WTC11 (cell line): ENCODE measurements at regions not wholly inside any gene's neighbourhood (a gene's known extent, or its start where the extent isn't known, plus 50 kb on each side); places are given as distances from the start of the nearest gene placed in this dataset.

Source experiments
- ATAC-seq: fragments of 200-7000 bp; cut with Tn5 transposase; 2 replicates; pipeline ENCODE4 v1.10.0; 2021; ENCODE audit warnings: mild to moderate bottlenecking, moderate library complexity
- CTCF ChIA-PET: fragments of 300-600 bp; sonication (Branson Sonifier 250); formaldehyde crosslinking; loops from one replicate; lab custom pipeline; 2021; ENCODE audit warnings: antibody characterized with exemption; lab: Charles Lee
- POLR2A ChIA-PET: fragments of 350-600 bp; sonication (Branson Sonifier 250); formaldehyde crosslinking; loops from one replicate; lab custom pipeline; 2021; ENCODE audit warnings: antibody characterized with exemption; lab: Charles Lee
- DNase-seq: peaks from one replicate; pipeline ENCODE4 v3.0.0; 2021; ENCODE audit warnings: low spot score
- H3K27ac Mint-ChIP-seq: 2 replicates; pipeline ENCODE4 v1.8.0; 2021; ENCODE audit warnings: mixed read lengths
- H3K27me3 Mint-ChIP-seq: 2 replicates; pipeline ENCODE4 v1.8.0; 2021; ENCODE audit warnings: low read depth, mild to moderate bottlenecking, moderate library complexity, mixed read lengths
- H3K36me3 Mint-ChIP-seq: 2 replicates; pipeline ENCODE4 v1.8.0; 2021; ENCODE audit warnings: mixed read lengths
- H3K4me1 Mint-ChIP-seq: 2 replicates; pipeline ENCODE4 v1.8.0; 2022; ENCODE audit warnings: mixed read lengths
- H3K4me3 Mint-ChIP-seq: 2 replicates; pipeline ENCODE4 v1.8.0; 2021; ENCODE audit warnings: mild to moderate bottlenecking, moderate library complexity, mixed read lengths
- H3K9me3 Mint-ChIP-seq: 2 replicates; pipeline ENCODE4 v1.8.0; 2021; ENCODE audit warnings: mixed read lengths
- CBFB ChIP-seq: sonication (generic); formaldehyde crosslinking; IDR thresholded peaks from 2 replicates; pipeline ENCODE4 v1.8.1; 2022; ENCODE audit warnings: mild to moderate bottlenecking, low read depth, missing genetic modification reagents
- GRHL2 ChIP-seq: fragments of 250-450 bp; sonication (Bioruptor Pico); IDR thresholded peaks from 2 replicates; pipeline ENCODE4 v1.8.0; 2022; ENCODE audit warnings: mild to moderate bottlenecking, moderate library complexity; ENCODE audit not compliant: insufficient replicate concordance, severe bottlenecking
- MYBL2 ChIP-seq: sonication (generic); formaldehyde crosslinking; IDR thresholded peaks from 2 replicates; pipeline ENCODE4 v1.8.1; 2023; ENCODE audit warnings: mild to moderate bottlenecking, moderate library complexity, missing genetic modification reagents
- SMAD3 ChIP-seq: sonication (generic); formaldehyde crosslinking; IDR thresholded peaks from 2 replicates; pipeline ENCODE4 v1.8.0; 2022; ENCODE audit warnings: missing genetic modification reagents, mild to moderate bottlenecking, borderline replicate concordance
- SMAD4 ChIP-seq: sonication (generic); formaldehyde crosslinking; IDR thresholded peaks from 2 replicates; pipeline ENCODE4 v1.8.0; 2022; ENCODE audit warnings: mild to moderate bottlenecking, missing genetic modification reagents
- SOX15 ChIP-seq: fragments of 250-450 bp; sonication (Bioruptor Pico); IDR thresholded peaks from 2 replicates; pipeline ENCODE4 v1.9.0; 2021; ENCODE audit warnings: mild to moderate bottlenecking
- TCF7 ChIP-seq: sonication (generic); formaldehyde crosslinking; IDR thresholded peaks from 2 replicates; pipeline ENCODE4 v1.8.0; 2022; ENCODE audit warnings: mild to moderate bottlenecking, low read depth, missing genetic modification reagents, moderate library complexity
- TEAD1 ChIP-seq: sonication (generic); formaldehyde crosslinking; IDR thresholded peaks from 2 replicates; pipeline ENCODE4 v1.8.0; 2022; ENCODE audit warnings: mild to moderate bottlenecking, missing genetic modification reagents
- ZBTB21 ChIP-seq: sonication (generic); formaldehyde crosslinking; IDR thresholded peaks from 2 replicates; pipeline ENCODE4 v1.8.1; 2023; ENCODE audit warnings: mild to moderate bottlenecking, missing genetic modification reagents, borderline replicate concordance
- ZNF232 ChIP-seq: sonication (generic); formaldehyde crosslinking; IDR thresholded peaks from 2 replicates; pipeline ENCODE4 v1.8.0; 2022; ENCODE audit warnings: mild to moderate bottlenecking, missing genetic modification reagents
- ZNF263 ChIP-seq: sonication (generic); formaldehyde crosslinking; IDR thresholded peaks from 2 replicates; pipeline ENCODE4 v1.8.1; 2022; ENCODE audit warnings: low read depth, mild to moderate bottlenecking, moderate library complexity, missing genetic modification reagents
- ZNF423 ChIP-seq: fragments of 250-450 bp; sonication (Bioruptor Pico); IDR thresholded peaks from 2 replicates; pipeline ENCODE4 v2.1.2; 2022; ENCODE audit warnings: mild to moderate bottlenecking, moderate library complexity
- TF ChIP-seq, protein P1 (sequence below): sonication (generic); formaldehyde crosslinking; IDR thresholded peaks from 2 replicates; pipeline ENCODE4 v1.8.0; 2022; ENCODE audit warnings: mild to moderate bottlenecking, missing genetic modification reagents
- TF ChIP-seq, protein P2 (sequence below): fragments of 250-450 bp; sonication (Bioruptor Pico); IDR thresholded peaks from 2 replicates; pipeline ENCODE4 v1.9.0; 2021; ENCODE audit warnings: mild to moderate bottlenecking
- TF ChIP-seq, protein P3 (sequence below): sonication (generic); formaldehyde crosslinking; IDR thresholded peaks from 2 replicates; pipeline ENCODE4 v1.8.1; 2022; ENCODE audit warnings: missing genetic modification reagents, borderline replicate concordance
- TF ChIP-seq, protein P4 (sequence below): sonication (generic); formaldehyde crosslinking; conservative IDR thresholded peaks from 2 replicates; pipeline ENCODE4 v1.8.1; 2022; ENCODE audit warnings: mild to moderate bottlenecking, missing genetic modification reagents
- TF ChIP-seq, protein P5 (sequence below): sonication (generic); formaldehyde crosslinking; IDR thresholded peaks from 2 replicates; pipeline ENCODE4 v1.8.1; 2023; ENCODE audit warnings: mild to moderate bottlenecking, moderate library complexity, missing genetic modification reagents
- TF ChIP-seq, protein P6 (sequence below): sonication (generic); formaldehyde crosslinking; IDR thresholded peaks from 2 replicates; pipeline ENCODE4 v1.8.1; 2022; ENCODE audit warnings: mild to moderate bottlenecking, missing genetic modification reagents, moderate library complexity, borderline replicate concordance
- TF ChIP-seq, protein P7 (sequence below): fragments of 250-450 bp; sonication (Bioruptor Pico); conservative IDR thresholded peaks from 2 replicates; pipeline ENCODE4 v1.9.0; 2021; ENCODE audit warnings: mild to moderate bottlenecking

DNA sequence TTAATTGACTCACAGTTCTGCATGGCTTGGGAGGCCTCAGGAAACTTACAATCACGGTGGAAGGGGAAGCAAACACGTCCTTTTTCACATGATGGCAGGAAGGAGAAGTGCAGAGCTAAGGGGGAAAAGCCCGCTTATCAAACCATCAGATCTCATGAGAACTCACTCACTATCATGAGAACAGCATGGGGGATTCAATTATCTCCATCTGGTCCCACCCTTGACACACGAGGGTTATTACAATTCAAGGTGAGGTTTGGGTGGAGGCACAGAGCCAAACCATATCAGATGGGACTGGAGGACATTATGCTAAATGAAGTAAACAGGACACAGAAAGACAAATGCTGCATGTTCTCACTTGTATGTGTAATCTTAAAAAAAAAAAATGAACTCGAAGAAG, 141.4 kb upstream of the HABP2 start:
- H3K9me3 Mint-ChIP-seq = peaks cover 11% of the 10 kb centered on the region; the same call in 1 of the 2 replicates
- no peak for TF ChIP-seq TEAD1 (CRISPR knock-in tag)
- TF ChIP-seq MYBL2 (CRISPR knock-in tag) = no peak
- TF ChIP-seq, protein P1, sequence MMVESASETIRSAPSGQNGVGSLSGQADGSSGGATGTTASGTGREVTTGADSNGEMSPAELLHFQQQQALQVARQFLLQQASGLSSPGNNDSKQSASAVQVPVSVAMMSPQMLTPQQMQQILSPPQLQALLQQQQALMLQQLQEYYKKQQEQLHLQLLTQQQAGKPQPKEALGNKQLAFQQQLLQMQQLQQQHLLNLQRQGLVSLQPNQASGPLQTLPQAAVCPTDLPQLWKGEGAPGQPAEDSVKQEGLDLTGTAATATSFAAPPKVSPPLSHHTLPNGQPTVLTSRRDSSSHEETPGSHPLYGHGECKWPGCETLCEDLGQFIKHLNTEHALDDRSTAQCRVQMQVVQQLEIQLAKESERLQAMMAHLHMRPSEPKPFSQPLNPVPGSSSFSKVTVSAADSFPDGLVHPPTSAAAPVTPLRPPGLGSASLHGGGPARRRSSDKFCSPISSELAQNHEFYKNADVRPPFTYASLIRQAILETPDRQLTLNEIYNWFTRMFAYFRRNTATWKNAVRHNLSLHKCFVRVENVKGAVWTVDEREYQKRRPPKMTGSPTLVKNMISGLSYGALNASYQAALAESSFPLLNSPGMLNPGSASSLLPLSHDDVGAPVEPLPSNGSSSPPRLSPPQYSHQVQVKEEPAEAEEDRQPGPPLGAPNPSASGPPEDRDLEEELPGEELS (CRISPR knock-in tag) = no peak
- TF ChIP-seq CBFB (CRISPR knock-in tag) = no peak
- TF ChIP-seq SOX15 = no peak
- TF ChIP-seq TCF7 = no peak
- no peak for TF ChIP-seq ZBTB21
- TF ChIP-seq, protein P2, sequence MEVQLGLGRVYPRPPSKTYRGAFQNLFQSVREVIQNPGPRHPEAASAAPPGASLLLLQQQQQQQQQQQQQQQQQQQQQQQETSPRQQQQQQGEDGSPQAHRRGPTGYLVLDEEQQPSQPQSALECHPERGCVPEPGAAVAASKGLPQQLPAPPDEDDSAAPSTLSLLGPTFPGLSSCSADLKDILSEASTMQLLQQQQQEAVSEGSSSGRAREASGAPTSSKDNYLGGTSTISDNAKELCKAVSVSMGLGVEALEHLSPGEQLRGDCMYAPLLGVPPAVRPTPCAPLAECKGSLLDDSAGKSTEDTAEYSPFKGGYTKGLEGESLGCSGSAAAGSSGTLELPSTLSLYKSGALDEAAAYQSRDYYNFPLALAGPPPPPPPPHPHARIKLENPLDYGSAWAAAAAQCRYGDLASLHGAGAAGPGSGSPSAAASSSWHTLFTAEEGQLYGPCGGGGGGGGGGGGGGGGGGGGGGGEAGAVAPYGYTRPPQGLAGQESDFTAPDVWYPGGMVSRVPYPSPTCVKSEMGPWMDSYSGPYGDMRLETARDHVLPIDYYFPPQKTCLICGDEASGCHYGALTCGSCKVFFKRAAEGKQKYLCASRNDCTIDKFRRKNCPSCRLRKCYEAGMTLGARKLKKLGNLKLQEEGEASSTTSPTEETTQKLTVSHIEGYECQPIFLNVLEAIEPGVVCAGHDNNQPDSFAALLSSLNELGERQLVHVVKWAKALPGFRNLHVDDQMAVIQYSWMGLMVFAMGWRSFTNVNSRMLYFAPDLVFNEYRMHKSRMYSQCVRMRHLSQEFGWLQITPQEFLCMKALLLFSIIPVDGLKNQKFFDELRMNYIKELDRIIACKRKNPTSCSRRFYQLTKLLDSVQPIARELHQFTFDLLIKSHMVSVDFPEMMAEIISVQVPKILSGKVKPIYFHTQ = no peak
- TF ChIP-seq, protein P3, sequence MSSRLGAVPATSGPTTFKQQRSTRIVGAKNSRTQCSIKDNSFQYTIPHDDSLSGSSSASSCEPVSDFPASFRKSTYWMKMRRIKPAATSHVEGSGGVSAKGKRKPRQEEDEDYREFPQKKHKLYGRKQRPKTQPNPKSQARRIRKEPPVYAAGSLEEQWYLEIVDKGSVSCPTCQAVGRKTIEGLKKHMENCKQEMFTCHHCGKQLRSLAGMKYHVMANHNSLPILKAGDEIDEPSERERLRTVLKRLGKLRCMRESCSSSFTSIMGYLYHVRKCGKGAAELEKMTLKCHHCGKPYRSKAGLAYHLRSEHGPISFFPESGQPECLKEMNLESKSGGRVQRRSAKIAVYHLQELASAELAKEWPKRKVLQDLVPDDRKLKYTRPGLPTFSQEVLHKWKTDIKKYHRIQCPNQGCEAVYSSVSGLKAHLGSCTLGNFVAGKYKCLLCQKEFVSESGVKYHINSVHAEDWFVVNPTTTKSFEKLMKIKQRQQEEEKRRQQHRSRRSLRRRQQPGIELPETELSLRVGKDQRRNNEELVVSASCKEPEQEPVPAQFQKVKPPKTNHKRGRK = no peak
- no peak for TF ChIP-seq ZNF263 (CRISPR knock-in tag)
- TF ChIP-seq, protein P4, sequence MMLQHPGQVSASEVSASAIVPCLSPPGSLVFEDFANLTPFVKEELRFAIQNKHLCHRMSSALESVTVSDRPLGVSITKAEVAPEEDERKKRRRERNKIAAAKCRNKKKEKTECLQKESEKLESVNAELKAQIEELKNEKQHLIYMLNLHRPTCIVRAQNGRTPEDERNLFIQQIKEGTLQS (CRISPR knock-in tag) = no peak
- no peak overlapping the region for H3K27ac Mint-ChIP-seq
- no peak overlapping the region for H3K4me3 Mint-ChIP-seq
- CTCF ChIA-PET = interaction anchor here (1.3 kb wide), 1 partner anchor 152 kb away, joined by 3 read pairs; no protein-coding TSS in a partner anchor
- H3K36me3 Mint-ChIP-seq = no peaks in the 10 kb centered on the region
- DNase-seq (no peak), ATAC-seq (no peak)
- H3K27me3 Mint-ChIP-seq = peaks cover 59% of the 10 kb centered on the region
- POLR2A ChIA-PET = no interaction called here
- H3K4me1 Mint-ChIP-seq = peaks cover 41% of the 10 kb centered on the region

DNA sequence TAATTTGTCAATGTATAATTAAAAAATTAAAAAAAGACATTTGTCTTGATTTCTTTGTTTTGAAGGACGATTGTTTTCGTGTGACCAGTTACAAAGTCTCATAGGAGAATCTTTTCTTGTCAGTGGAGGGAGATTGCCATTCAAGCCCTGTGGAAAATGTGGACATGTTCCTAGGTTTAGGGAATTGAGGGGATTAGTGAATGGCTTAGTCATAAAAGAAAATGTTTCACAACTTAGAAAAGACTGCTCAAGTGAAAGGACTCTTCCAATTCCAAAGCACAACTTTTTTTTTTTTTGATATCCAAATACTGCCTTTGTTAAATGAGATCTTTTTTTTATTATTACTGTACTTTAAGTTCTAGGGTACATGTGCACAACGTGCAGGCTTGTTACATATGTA, 140.7 kb upstream of the HABP2 start:
- Mint-ChIP-seq H3K9me3 (peaks cover 11% of the 10 kb centered on the region; the same call in 1 of the 2 replicates), H3K27ac (no peak overlapping the region), H3K4me3 (no peak overlapping the region), H3K27me3 (peaks cover 55% of the 10 kb centered on the region), H3K4me1 (peaks cover 36% of the 10 kb centered on the region), H3K36me3 (no peaks in the 10 kb centered on the region)
- ChIA-PET CTCF (no interaction called here), POLR2A (no interaction called here)
- no peak for ATAC-seq
- TF ChIP-seq SMAD4 (CRISPR knock-in tag) (no peak), GRHL2 (CRISPR knock-in tag) (no peak), ZNF423 (CRISPR knock-in tag) (no peak), ZNF232 (no peak), TEAD1 (CRISPR knock-in tag) (no peak), SMAD3 (CRISPR knock-in tag) (no peak), CBFB (CRISPR knock-in tag) (no peak)
- TF ChIP-seq, protein P4 (CRISPR knock-in tag) = no peak
- TF ChIP-seq, protein P5, sequence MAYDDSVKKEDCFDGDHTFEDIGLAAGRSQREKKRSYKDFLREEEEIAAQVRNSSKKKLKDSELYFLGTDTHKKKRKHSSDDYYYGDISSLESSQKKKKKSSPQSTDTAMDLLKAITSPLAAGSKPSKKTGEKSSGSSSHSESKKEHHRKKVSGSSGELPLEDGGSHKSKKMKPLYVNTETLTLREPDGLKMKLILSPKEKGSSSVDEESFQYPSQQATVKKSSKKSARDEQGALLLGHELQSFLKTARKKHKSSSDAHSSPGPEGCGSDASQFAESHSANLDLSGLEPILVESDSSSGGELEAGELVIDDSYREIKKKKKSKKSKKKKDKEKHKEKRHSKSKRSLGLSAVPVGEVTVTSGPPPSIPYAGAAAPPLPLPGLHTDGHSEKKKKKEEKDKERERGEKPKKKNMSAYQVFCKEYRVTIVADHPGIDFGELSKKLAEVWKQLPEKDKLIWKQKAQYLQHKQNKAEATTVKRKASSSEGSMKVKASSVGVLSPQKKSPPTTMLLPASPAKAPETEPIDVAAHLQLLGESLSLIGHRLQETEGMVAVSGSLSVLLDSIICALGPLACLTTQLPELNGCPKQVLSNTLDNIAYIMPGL (CRISPR knock-in tag) = no peak
- TF ChIP-seq, protein P6, sequence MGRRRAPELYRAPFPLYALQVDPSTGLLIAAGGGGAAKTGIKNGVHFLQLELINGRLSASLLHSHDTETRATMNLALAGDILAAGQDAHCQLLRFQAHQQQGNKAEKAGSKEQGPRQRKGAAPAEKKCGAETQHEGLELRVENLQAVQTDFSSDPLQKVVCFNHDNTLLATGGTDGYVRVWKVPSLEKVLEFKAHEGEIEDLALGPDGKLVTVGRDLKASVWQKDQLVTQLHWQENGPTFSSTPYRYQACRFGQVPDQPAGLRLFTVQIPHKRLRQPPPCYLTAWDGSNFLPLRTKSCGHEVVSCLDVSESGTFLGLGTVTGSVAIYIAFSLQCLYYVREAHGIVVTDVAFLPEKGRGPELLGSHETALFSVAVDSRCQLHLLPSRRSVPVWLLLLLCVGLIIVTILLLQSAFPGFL (CRISPR knock-in tag) = no peak
- TF ChIP-seq, protein P7, sequence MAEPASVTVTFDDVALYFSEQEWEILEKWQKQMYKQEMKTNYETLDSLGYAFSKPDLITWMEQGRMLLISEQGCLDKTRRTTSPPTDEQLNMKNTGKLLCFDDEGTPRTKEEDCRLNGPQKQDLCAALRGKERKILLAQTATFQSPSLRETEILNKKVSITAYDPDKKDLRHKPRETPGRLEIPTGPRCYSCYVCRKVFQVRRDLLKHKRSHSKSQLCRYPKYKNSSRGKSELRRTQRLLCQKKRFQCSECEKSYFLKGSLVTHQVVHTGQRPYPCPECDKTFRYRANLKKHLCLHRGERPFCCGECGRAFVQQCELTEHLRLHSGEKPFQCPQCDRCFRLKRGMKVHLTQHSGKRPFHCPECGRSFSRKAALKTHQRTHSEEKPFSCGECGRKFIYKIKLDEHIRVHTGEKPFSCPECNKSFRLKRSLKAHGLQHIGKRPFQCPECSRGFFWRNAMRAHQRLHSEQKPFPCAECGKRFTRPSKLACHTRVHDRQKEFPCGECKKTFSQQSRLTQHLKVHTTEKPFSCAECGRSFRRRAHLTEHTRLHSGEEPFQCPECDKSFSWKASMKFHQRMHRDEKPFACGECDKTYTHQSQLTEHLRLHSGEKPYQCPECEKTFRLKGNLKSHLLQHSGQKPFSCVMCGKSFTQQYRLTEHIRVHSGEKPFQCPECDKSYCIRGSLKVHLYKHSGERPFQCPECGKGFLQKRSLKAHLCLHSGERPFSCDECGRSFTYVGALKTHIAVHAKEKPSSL (CRISPR knock-in tag) = no peak
- no peak for DNase-seq
